Left renal cortex interstitium (tissue), 4 donors: ENCODE measurements at regions not wholly inside any gene's neighbourhood (a gene's known extent, or its start where the extent isn't known, plus 50 kb on each side); places are given as distances from the start of the nearest gene placed in this dataset.

ENCODE experiments used
- DNase-seq, 4 donors: peaks; one replicate each; pipeline ENCODE4 v3.0.0-alpha.2; 2013; ENCODE audit warnings: low read depth in 4 of 4, low spot score in 2 of 4, missing footprints in 1 of 4

DNA sequence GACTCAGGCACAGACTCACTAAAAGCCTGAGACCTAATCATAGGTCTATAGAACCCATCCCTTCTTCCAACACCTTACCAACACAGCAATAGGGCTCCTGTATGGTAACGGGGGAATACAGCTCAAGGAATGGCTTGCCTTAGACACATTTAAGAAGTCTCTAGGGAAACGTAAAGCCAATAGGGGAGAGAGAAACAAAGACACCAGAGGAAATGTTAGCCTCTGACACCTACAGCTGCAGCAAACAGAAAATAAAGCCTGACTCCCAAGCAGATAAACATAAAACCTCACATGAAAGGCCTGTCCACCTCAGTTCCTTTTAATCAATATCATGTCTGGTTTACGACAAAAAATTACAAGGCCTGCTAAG is 51.1 kb upstream of the NCOA1 start:
- DNase-seq = no peak

- no peak for DNase-seq
Measured at GRCh38 chr2:24439280-24439970, 51.6 kb upstream of the NCOA1 start.

DNA sequence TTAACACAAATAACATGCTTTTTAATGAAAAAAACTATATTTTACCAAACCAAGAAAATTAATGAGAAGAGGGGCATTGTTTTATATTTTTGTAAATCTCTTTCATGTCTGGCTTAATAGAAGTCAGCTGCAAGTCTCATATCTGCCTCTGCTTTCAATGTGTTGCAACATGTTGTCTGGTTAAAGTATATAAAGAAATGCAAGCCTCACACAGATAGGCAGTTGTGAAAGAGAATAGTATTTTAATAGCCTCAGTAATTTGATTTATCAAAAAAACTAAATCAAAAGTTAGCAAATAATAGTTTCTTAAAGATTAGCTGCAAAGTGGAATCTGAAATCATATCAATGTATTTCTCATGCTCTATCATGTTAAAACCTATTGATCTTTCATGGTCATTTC is 52.9 kb upstream of the NCOA1 start:
- no peak for DNase-seq

DNA sequence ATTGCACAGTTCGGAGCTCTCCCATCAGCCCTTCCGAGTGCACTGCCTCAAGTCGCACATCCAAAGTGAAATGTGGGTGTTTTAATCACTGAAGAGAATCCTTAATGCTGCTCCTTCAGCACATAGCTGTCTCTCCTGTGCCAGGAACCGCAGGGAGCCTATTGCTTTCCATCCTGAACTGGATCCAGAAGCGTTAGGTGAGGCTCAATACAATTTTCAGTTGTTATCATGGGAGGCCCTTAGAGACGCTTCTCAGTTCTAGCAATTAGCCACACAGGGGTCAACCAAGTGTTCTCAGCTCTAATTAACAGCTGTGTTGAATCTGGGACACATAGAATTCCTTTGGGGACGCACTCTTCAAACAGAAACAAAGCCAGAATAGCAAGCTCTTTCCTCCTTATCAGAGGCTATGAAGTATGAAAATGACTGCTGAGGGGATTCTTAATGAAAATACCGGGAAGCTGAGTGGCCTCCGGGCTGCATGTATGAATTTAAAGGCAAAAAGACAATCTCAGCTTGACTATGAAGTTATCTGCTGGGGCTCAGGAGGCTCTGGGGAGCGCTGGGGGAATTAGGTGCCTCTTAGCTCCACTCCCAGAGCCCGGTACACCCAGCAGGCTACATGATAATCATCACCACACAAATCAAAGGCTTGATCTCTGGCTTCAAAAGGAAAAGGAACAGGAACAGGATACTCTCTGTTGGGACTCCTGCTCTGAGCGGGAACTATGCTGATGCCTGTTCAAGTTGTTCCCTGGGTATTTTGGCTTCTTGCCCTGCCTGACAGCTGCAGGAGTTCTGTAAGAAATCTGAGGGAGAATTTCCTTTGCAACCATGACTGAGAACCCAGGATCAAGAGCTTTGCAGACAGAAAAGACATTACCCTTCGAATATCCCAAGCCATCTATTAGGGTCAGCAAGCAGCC is 55.4 kb upstream of the NCOA1 start:
- DNase-seq = peak in 3 of 4 donors; percentile 25 to 68 (median 30)

GRCh38 chr2:24434541-24434940 is 56.5 kb upstream of the NCOA1 start:
- DNase-seq = no peak

- no peak for DNase-seq
Measured at GRCh38 chr2:24432735-24433134, 58.3 kb upstream of the NCOA1 start.

- no peak for DNase-seq
Measured at GRCh38 chr2:24432121-24432520, 58.9 kb upstream of the NCOA1 start.

- DNase-seq = no peak
Measured at GRCh38 chr2:24429197-24430074, 61.6 kb upstream of the NCOA1 start.

- no peak for DNase-seq
Measured at GRCh38 chr2:24424387-24424786, 64.1 kb upstream of the ITSN2 start.

DNA sequence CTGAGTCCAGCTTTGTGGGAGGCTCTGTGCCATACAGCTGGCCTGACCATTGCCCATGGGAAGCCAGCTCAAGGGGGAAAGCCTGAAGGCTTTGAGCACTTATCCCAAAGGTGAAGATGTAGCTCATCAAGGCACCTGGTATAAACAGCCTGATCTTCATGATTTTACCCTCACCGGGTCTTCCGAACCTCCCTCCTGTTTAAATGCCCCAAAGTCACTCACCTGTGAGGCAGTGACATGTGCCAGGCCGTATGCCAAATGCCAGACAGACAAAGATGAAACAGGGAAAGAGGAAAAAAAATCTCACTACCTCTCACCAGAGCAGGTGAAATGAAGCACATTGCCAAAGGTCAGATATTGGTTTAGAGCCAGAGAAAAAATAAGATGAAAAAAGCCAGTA is 62.8 kb upstream of the ITSN2 start:
- no peak for DNase-seq

- DNase-seq = no peak
Measured at GRCh38 chr2:24421668-24422067, 61.3 kb upstream of the ITSN2 start.

- DNase-seq = no peak
Measured at GRCh38 chr2:24420373-24420772, 60.0 kb upstream of the ITSN2 start.

- DNase-seq = no peak
Measured at GRCh38 chr2:24418166-24418841, 58.0 kb upstream of the ITSN2 start.

- DNase-seq = no peak
Measured at GRCh38 chr2:24412812-24413211, 52.5 kb upstream of the ITSN2 start.

DNA sequence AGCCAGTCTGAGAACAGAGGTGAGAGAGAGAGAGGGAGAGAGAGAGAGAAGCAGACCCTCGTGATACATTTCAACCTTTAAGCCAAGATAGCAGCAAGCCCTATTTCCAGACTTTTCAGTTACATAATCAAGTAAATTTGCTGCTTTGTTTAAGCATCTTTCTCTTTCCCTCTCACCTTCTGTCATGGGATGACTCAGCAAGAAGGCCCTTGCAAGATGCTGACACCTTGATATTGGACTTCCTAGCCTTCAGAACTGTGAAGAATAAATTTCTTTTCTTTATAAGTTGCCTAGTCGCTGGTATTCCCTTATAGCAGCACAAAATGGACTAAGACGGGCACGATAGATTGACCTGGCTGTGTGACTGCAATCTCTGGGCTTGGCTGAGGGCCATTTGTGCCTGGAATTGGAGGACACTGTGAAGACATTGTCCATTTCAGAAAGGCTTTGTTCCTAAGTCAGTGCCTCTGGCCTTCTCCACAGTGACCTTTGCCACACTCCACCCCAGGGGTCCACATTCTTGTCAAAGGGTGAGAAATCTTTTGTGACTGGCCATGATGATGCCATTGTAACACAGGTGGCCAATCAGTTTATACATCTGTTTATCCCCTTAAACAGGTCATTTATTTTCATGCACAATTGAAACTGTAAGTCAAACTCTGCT is 51.3 kb upstream of the ITSN2 start:
- no peak for DNase-seq

GRCh38 chr2:24410976-24411375 is 50.6 kb upstream of the ITSN2 start:
- no peak for DNase-seq

DNA sequence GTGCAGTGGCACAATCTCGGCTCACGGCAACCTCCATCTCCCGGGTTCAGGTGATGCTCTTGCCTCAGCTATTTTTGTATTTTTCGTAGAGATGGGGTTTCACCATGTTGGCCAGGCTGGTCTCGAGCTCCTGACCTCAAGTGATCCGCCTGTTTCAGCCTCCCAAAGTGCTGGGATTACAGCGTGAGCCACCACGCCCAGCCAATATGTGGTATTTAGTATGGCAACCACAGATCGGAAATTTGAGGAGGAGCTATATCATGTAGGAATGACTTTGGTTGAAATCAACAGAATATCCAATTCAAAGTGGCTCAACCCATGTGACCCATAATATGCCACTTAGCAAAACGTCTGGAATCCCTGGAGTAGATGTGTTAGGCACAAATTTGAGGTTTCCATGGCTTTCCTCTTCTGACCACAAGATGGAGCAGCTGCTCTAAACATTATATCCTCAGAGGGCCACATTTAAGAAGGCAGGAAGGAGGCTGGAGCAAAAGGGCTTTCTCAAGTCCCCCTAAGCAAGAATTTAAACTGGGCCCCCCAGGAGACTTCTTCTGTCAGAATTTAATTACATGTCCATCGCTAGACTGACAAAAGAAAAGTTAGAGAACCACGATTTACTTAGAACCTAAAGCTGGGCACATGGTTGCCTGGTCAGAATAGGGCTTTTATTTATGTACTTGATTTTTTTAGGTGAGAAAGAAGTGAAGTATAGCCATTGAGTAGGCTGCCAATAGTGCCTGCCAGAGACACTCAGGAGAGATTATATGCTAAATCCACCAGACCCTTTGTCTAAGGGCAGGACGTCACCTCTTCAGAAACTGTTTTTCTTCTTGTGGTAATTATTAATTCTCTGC is 49.6 kb upstream of the ITSN2 start:
- DNase-seq = peak in 1 of 4 donors; percentile 77
